ENCODE measurements at regions not wholly inside any gene's neighbourhood (a gene's known extent, or its start where the extent isn't known, plus 50 kb on each side); places are given as distances from the start of the nearest gene placed in this dataset.

DNA sequence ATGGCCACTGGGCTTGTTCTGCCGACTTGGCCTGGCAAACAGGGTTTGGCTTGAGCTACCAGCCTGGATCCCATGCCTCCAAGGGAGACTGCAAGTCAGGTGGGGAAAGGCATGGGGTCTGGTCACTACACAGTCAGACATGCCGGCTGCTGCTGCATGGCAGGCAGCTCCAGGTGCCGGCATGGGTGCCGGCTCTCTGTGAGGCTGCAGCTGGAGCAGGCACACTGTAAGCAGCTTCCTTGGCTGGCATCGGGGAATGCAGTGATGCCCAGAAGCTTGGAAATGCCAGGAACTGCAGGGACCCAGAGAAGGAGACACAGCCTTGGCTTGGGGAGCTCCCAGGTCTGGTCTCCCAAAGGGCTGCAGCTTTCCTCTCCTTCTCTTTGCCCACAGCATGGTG is 305.5 kb upstream of the NRG3 start:
- H3K18ac ChIP-seq (ENCODE audit: low read depth, low read length): no peak overlapping the region
- H3K23ac ChIP-seq (ENCODE audit: low read depth, low read length): no peak overlapping the region
- H2BK15ac ChIP-seq (ENCODE audit: low read depth, low read length): no peak overlapping the region
- no peaks in the 10 kb centered on the region for H3K9me1 ChIP-seq (ENCODE audit: insufficient read depth, low read length)
- TF ChIP-seq RFX5 (IDR thresholded peaks at IDR 0.05; ENCODE audit: low read depth, low read length) (no peak), MAZ (IDR thresholded peaks at IDR 0.05; ENCODE audit: borderline replicate concordance, low read depth, low read length) (no peak), CHD1 (IDR thresholded peaks at IDR 0.05; ENCODE audit: low read depth, low read length) (no peak), MAFK (IDR thresholded peaks at IDR 0.05; ENCODE audit: low read depth, low read length) (no peak), CTCF (conservative IDR thresholded peaks at IDR 0.05; ENCODE audit: low read depth, low read length) (no peak), CEBPB (IDR thresholded peaks at IDR 0.05; ENCODE audit: low read depth, low read length) (no peak), POLR2A (IDR thresholded peaks at IDR 0.05; ENCODE audit: low read depth, low read length) (no peak), RAD21 (IDR thresholded peaks at IDR 0.05; ENCODE audit: low read length) (no peak), RCOR1 (IDR thresholded peaks at IDR 0.05; ENCODE audit: insufficient replicate concordance, low read length) (no peak), USF2 (IDR thresholded peaks at IDR 0.05; ENCODE audit: low read depth, low read length) (no peak), FOS (IDR thresholded peaks at IDR 0.05; ENCODE audit: low read depth, low read length) (no peak), MXI1 (IDR thresholded peaks at IDR 0.05; ENCODE audit: borderline replicate concordance, low read depth, low read length) (no peak), SMC3 (IDR thresholded peaks at IDR 0.05; ENCODE audit: low read depth, low read length) (no peak), BHLHE40 (IDR thresholded peaks at IDR 0.05; ENCODE audit: low read depth, low read length) (no peak), NFE2L2 (IDR thresholded peaks at IDR 0.05; ENCODE audit: low read depth, low read length) (no peak)
- TF ChIP-seq, protein P1, sequence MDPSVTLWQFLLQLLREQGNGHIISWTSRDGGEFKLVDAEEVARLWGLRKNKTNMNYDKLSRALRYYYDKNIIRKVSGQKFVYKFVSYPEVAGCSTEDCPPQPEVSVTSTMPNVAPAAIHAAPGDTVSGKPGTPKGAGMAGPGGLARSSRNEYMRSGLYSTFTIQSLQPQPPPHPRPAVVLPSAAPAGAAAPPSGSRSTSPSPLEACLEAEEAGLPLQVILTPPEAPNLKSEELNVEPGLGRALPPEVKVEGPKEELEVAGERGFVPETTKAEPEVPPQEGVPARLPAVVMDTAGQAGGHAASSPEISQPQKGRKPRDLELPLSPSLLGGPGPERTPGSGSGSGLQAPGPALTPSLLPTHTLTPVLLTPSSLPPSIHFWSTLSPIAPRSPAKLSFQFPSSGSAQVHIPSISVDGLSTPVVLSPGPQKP (IDR thresholded peaks at IDR 0.05; ENCODE audit: borderline replicate concordance, low read depth, low read length): no peak
- intact Hi-C loops (cut with micrococcal nuclease): no loop called here
- H2BK20ac ChIP-seq (ENCODE audit: low read depth, low read length): no peak overlapping the region
- H2BK120ac ChIP-seq (ENCODE audit: low read depth, low read length): no peak overlapping the region
- no peak overlapping the region for H2AK5ac ChIP-seq (ENCODE audit: low read depth, low read length)
- in situ Hi-C loops (cut with MboI; ENCODE audit: low sequenced_read_pairs): no loop called here
- WGBS, 2 experiments (ENCODE audit: extremely low coverage in 2 of 2, insufficient read length in 1 of 2): 30% methylated on average over 2 of the region's 5 CpGs; no CpG with 5 or more reads in 1 of the 2 experiments
- no peaks in the 10 kb centered on the region for H3K36me3 ChIP-seq (ENCODE audit: control insufficient read depth, insufficient read depth, low read length)
- BruUV-seq (replicated peaks): no TSS peak
- H4K8ac ChIP-seq (ENCODE audit: low read depth in 2 of 2, low read length in 2 of 2): no peak overlapping the region
- H2AFZ ChIP-seq (replicated peaks; ENCODE audit: low read length, poor library complexity): no peak overlapping the region
- no peak overlapping the region for H4K91ac ChIP-seq (ENCODE audit: insufficient read depth, low read depth, low read length)
- H3K4me3 ChIP-seq (ENCODE audit: insufficient read depth, low read depth, low read length): no peak overlapping the region
- H3K79me1 ChIP-seq (ENCODE audit: low read depth in 1 of 2, low read length in 2 of 2): no peaks in the 10 kb centered on the region
- H3K27me3 ChIP-seq (ENCODE audit: control insufficient read depth, insufficient read depth, low read length): no peaks in the 10 kb centered on the region
- DNase-seq: no peak
- CTCF ChIA-PET: no interaction called here
- no peaks in the 10 kb centered on the region for H3K4me1 ChIP-seq (ENCODE audit: control insufficient read depth, insufficient read depth, low read length)
- dilution Hi-C loops (cut with HindIII; ENCODE audit: low sequenced_read_pairs, unreplicated experiment): no loop called here
- H3K14ac ChIP-seq (replicated peaks; ENCODE audit: low read depth, low read length): no peak overlapping the region
- ATAC-seq (ENCODE audit: low read depth): no peak
- H3K56ac ChIP-seq (ENCODE audit: extremely low read depth, insufficient read depth, low read length): no peak overlapping the region
- H3K9ac ChIP-seq (ENCODE audit: low read depth, low read length): no peak overlapping the region
- peaks cover 14% of the 10 kb centered on the region for H3K9me3 ChIP-seq (ENCODE audit: control insufficient read depth, insufficient read depth, low read length)
- no peak overlapping the region for H2BK5ac ChIP-seq (ENCODE audit: low read depth, low read length, poor library complexity, severe bottlenecking)
- H2AK9ac ChIP-seq (replicated peaks; ENCODE audit: low read depth, low read length, poor library complexity): no peak overlapping the region
- no peaks in the 10 kb centered on the region for H4K20me1 ChIP-seq (ENCODE audit: insufficient read depth, low read length)
- no peak overlapping the region for H3K4ac ChIP-seq (ENCODE audit: low read depth, low read length)
- no peak overlapping the region for H3K27ac ChIP-seq (ENCODE audit: insufficient read depth, low read length)
- H3K4me2 ChIP-seq (ENCODE audit: low read depth, low read length): no peak overlapping the region
- H4K5ac ChIP-seq (ENCODE audit: low read depth, low read length): no peak overlapping the region
- POLR2A ChIA-PET (ENCODE audit: unreplicated experiment): no interaction called here

Data from IMR-90 (cell line).